A673 (cell line): ENCODE measurements at regions not wholly inside any gene's neighbourhood (a gene's known extent, or its start where the extent isn't known, plus 50 kb on each side); places are given as distances from the start of the nearest gene placed in this dataset.

Experiments
- EZH2 ChIP-seq: fragments of 200-600 bp; sonication (generic); IDR thresholded peaks from 2 replicates; pipeline ENCODE4 v1.6.1; 2017; ENCODE audit warnings: borderline replicate concordance, low read depth, mild to moderate bottlenecking, mixed read lengths, antibody characterized with exemption, low read length; ENCODE audit not compliant: poor library complexity, severe bottlenecking
- TF ChIP-seq, protein P1 (sequence below): fragments of 300-800, 200-600 bp; sonication (generic); conservative IDR thresholded peaks from 2 replicates; pipeline ENCODE4 v1.5.1; 2017; ENCODE audit warnings: low read depth, mild to moderate bottlenecking, antibody characterized with exemption, low read length, moderate library complexity, mixed read lengths

DNA sequence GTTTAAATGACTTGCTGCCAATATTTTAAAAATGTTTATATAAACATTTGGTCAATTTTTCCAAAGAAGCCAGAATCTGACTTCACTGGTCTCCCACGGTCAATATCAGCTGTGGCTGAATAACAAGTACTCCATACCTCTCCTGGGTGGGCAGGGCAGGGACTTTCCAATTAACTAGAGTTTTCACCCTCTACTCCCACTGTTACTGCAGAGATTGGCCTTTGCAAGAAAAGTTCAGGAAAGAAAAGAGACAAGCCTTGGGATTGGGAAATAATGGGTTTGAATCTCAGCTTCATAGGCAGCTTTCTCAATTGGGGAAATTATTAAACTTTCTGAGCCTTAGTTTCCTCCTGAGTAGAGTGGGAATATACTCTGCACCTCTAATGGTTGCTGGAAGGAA, 236.9 kb downstream of the PRL start:
- no peak for TF ChIP-seq EZH2
- TF ChIP-seq, protein P1, sequence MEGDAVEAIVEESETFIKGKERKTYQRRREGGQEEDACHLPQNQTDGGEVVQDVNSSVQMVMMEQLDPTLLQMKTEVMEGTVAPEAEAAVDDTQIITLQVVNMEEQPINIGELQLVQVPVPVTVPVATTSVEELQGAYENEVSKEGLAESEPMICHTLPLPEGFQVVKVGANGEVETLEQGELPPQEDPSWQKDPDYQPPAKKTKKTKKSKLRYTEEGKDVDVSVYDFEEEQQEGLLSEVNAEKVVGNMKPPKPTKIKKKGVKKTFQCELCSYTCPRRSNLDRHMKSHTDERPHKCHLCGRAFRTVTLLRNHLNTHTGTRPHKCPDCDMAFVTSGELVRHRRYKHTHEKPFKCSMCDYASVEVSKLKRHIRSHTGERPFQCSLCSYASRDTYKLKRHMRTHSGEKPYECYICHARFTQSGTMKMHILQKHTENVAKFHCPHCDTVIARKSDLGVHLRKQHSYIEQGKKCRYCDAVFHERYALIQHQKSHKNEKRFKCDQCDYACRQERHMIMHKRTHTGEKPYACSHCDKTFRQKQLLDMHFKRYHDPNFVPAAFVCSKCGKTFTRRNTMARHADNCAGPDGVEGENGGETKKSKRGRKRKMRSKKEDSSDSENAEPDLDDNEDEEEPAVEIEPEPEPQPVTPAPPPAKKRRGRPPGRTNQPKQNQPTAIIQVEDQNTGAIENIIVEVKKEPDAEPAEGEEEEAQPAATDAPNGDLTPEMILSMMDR, result no peak
